IMR-90 (cell line): ENCODE measurements at regions not wholly inside any gene's neighbourhood (a gene's known extent, or its start where the extent isn't known, plus 50 kb on each side); places are given as distances from the start of the nearest gene placed in this dataset.
A peak's percentile ranks its signal among the peaks of the same experiment; 100 is the strongest.

Experiments
- ATAC-seq: fragments of 200-7000 bp; cut with Tn5 transposase; 2 replicates; pipeline ENCODE4 v1.9.1; 2020; ENCODE audit warnings: low read depth, mild to moderate bottlenecking, moderate library complexity
- BruUV-seq: library from RNA; stranded (reverse); fragments of 400-500 nt; replicated peaks from 2 replicates; lab custom pipeline; 2021; lab: Mats Ljungman, UMichigan
- CTCF ChIA-PET: fragments of 300-600 bp; formaldehyde crosslinking; extraction: SDS; loops from one replicate; lab custom pipeline; 2021; ENCODE audit warnings: antibody characterized with exemption; lab: Yijun Ruan, JAX
- POLR2A ChIA-PET: fragments of 300-600 bp; sonication (Branson Sonifier 250); formaldehyde crosslinking; loops from one replicate; lab custom pipeline; 2022; ENCODE audit warnings: antibody characterized with exemption; ENCODE audit not compliant: unreplicated experiment; lab: Charles Lee
- DNase-seq: peaks from one replicate; pipeline ENCODE4 v3.0.0; 2013
- H2AFZ ChIP-seq: replicated peaks from 2 replicates; pipeline ENCODE3; 2013; ENCODE audit warnings: low read length, mild to moderate bottlenecking; ENCODE audit not compliant: poor library complexity
- H2AK5ac ChIP-seq: 2 replicates; pipeline ENCODE4 v1.6.1; 2013; ENCODE audit warnings: low read depth, low read length, inconsistent platforms
- H2AK9ac ChIP-seq: replicated peaks from 2 replicates; pipeline ENCODE3; 2013; ENCODE audit warnings: mild to moderate bottlenecking, low read depth, low read length, moderate library complexity; ENCODE audit not compliant: poor library complexity
- H2BK120ac ChIP-seq: 2 replicates; pipeline ENCODE4 v1.6.1; 2013; ENCODE audit warnings: low read depth, low read length, inconsistent platforms
- H2BK15ac ChIP-seq: 3 replicates; pipeline ENCODE4 v1.6.1; 2013; ENCODE audit warnings: low read depth, low read length, inconsistent platforms
- H2BK20ac ChIP-seq: 2 replicates; pipeline ENCODE4 v1.6.1; 2013; ENCODE audit warnings: low read depth, mild to moderate bottlenecking, inconsistent platforms, low read length, moderate library complexity
- H2BK5ac ChIP-seq: 2 replicates; pipeline ENCODE4 v1.6.1; 2013; ENCODE audit warnings: mild to moderate bottlenecking, low read depth, low read length, inconsistent platforms; ENCODE audit not compliant: poor library complexity, severe bottlenecking
- H3K14ac ChIP-seq: replicated peaks from 2 replicates; pipeline ENCODE4 v1.6.1; 2013; ENCODE audit warnings: low read depth, low read length, inconsistent platforms
- H3K18ac ChIP-seq: 2 replicates; pipeline ENCODE4 v1.6.1; 2013; ENCODE audit warnings: low read depth, low read length, control low read depth
- H3K23ac ChIP-seq: 2 replicates; pipeline ENCODE4 v1.6.1; 2013; ENCODE audit warnings: low read depth, low read length, inconsistent platforms
- H3K27ac ChIP-seq: 2 replicates; pipeline ENCODE4 v1.5.1; 2013; ENCODE audit warnings: mild to moderate bottlenecking, control low read depth, low read length; ENCODE audit not compliant: insufficient read depth
- H3K27me3 ChIP-seq: 2 replicates; pipeline ENCODE4 v1.6.1; 2013; ENCODE audit warnings: low read length; ENCODE audit not compliant: control insufficient read depth, insufficient read depth
- H3K36me3 ChIP-seq: 2 replicates; pipeline ENCODE4 v1.6.1; 2013; ENCODE audit warnings: low read length, mixed read lengths; ENCODE audit not compliant: control insufficient read depth, insufficient read depth
- H3K4ac ChIP-seq: 2 replicates; pipeline ENCODE4 v1.6.1; 2013; ENCODE audit warnings: low read depth, low read length, inconsistent platforms
- H3K4me1 ChIP-seq: 2 replicates; pipeline ENCODE4 v1.6.1; 2013; ENCODE audit warnings: low read length, mixed read lengths; ENCODE audit not compliant: control insufficient read depth, insufficient read depth
- H3K4me2 ChIP-seq: 2 replicates; pipeline ENCODE4 v1.6.1; 2013; ENCODE audit warnings: low read depth, mild to moderate bottlenecking, control low read depth, low read length, moderate library complexity
- H3K4me3 ChIP-seq: 2 replicates; pipeline ENCODE4 v1.5.1; 2013; ENCODE audit warnings: low read depth, mild to moderate bottlenecking, control low read depth, low read length, moderate library complexity; ENCODE audit not compliant: insufficient read depth
- H3K56ac ChIP-seq: 2 replicates; pipeline ENCODE4 v1.6.1; 2013; ENCODE audit warnings: low read length, inconsistent platforms; ENCODE audit not compliant: insufficient read depth; ENCODE audit errors: extremely low read depth
- H3K79me1 ChIP-seq, 2 experiments: 2 replicates each; pipeline ENCODE4 v1.6.1; 2013; ENCODE audit warnings: low read length in 2 of 2, inconsistent platforms in 1 of 2, low read depth in 1 of 2
- H3K9ac ChIP-seq: 2 replicates; pipeline ENCODE4 v1.6.1; 2013; ENCODE audit warnings: low read depth, low read length, control low read depth
- H3K9me1 ChIP-seq: 2 replicates; pipeline ENCODE4 v1.6.1; 2013; ENCODE audit warnings: low read length, inconsistent platforms; ENCODE audit not compliant: insufficient read depth
- H3K9me3 ChIP-seq: 2 replicates; pipeline ENCODE4 v1.6.1; 2013; ENCODE audit warnings: low read length; ENCODE audit not compliant: control insufficient read depth, insufficient read depth
- H4K20me1 ChIP-seq: 2 replicates; pipeline ENCODE4 v1.6.1; 2013; ENCODE audit warnings: low read length, inconsistent platforms; ENCODE audit not compliant: insufficient read depth
- H4K5ac ChIP-seq: 2 replicates; pipeline ENCODE4 v1.6.1; 2013; ENCODE audit warnings: mild to moderate bottlenecking, low read depth, low read length, control low read depth
- H4K8ac ChIP-seq, 2 experiments: 2 replicates each; pipeline ENCODE4 v1.6.1; 2013; ENCODE audit warnings: low read depth in 2 of 2, low read length in 2 of 2, control low read depth in 1 of 2, inconsistent platforms in 1 of 2
- H4K91ac ChIP-seq: 2 replicates; pipeline ENCODE4 v1.6.1; 2013; ENCODE audit warnings: low read depth, low read length, inconsistent platforms; ENCODE audit not compliant: insufficient read depth
- BHLHE40 ChIP-seq: fragments of 150-350 bp; IDR thresholded peaks from 2 replicates; pipeline ENCODE4 v1.6.1; 2016; ENCODE audit warnings: mild to moderate bottlenecking, low read depth, low read length
- CEBPB ChIP-seq: IDR thresholded peaks from 2 replicates; pipeline ENCODE4 v1.6.1; 2012; ENCODE audit warnings: low read depth, low read length, improper control_type of control experiment
- CHD1 ChIP-seq: IDR thresholded peaks from 2 replicates; pipeline ENCODE4 v1.6.1; 2012; ENCODE audit warnings: low read depth, low read length, improper control_type of control experiment
- CTCF ChIP-seq: conservative IDR thresholded peaks from 2 replicates; pipeline ENCODE4 v1.5.1; 2012; ENCODE audit warnings: mild to moderate bottlenecking, low read depth, low read length, improper control_type of control experiment
- FOS ChIP-seq: fragments of 150-350 bp; IDR thresholded peaks from 2 replicates; pipeline ENCODE4 v1.6.1; 2016; ENCODE audit warnings: low read depth, low read length
- MAFK ChIP-seq: IDR thresholded peaks from 2 replicates; pipeline ENCODE4 v1.6.1; 2012; ENCODE audit warnings: low read depth, low read length, improper control_type of control experiment
- MAZ ChIP-seq: IDR thresholded peaks from 2 replicates; pipeline ENCODE4 v1.6.1; 2012; ENCODE audit warnings: low read depth, mild to moderate bottlenecking, low read length, improper control_type of control experiment, moderate library complexity, borderline replicate concordance
- MXI1 ChIP-seq: IDR thresholded peaks from 2 replicates; pipeline ENCODE4 v1.6.1; 2012; ENCODE audit warnings: low read depth, mild to moderate bottlenecking, low read length, moderate library complexity, borderline replicate concordance
- NFE2L2 ChIP-seq: fragments of 150-350 bp; IDR thresholded peaks from 2 replicates; pipeline ENCODE4 v1.6.1; 2016; ENCODE audit warnings: low read depth, mild to moderate bottlenecking, low read length
- POLR2A ChIP-seq: IDR thresholded peaks from 2 replicates; pipeline ENCODE4 v1.6.1; 2012; ENCODE audit warnings: mild to moderate bottlenecking, low read depth, low read length
- RAD21 ChIP-seq: IDR thresholded peaks from 2 replicates; pipeline ENCODE4 v1.6.1; 2012; ENCODE audit warnings: low read length, improper control_type of control experiment
- RCOR1 ChIP-seq: IDR thresholded peaks from 2 replicates; pipeline ENCODE4 v1.6.1; 2012; ENCODE audit warnings: mild to moderate bottlenecking, low read length, improper control_type of control experiment; ENCODE audit not compliant: insufficient replicate concordance
- RFX5 ChIP-seq: IDR thresholded peaks from 2 replicates; pipeline ENCODE4 v1.8.0; 2012; ENCODE audit warnings: low read depth, mild to moderate bottlenecking, low read length, moderate library complexity
- SMC3 ChIP-seq: fragments of 150-350 bp; IDR thresholded peaks from 2 replicates; pipeline ENCODE4 v1.6.1; 2016; ENCODE audit warnings: low read depth, mild to moderate bottlenecking, antibody characterized with exemption, low read length, moderate library complexity
- WGBS, 2 experiments: methylation state at CpG; one replicate each; pipeline versions ENCODE4 v1.1.5 to v1.1.7; 2013; ENCODE audit warnings: missing lambda C conversion rate in 2 of 2; ENCODE audit not compliant: insufficient read length in 1 of 2; ENCODE audit errors: extremely low coverage in 2 of 2; 5-methylcytosine and 5-hydroxymethylcytosine counted together
- dilution Hi-C: fragments of 300-500 bp; cut with HindIII; formaldehyde crosslinking; loops from one replicate; pipeline ENCODE4 v1.14.3; 2018; ENCODE audit warnings: low sequenced_read_pairs; ENCODE audit not compliant: unreplicated experiment
- in situ Hi-C: fragments of 300-500 bp; cut with MboI; formaldehyde crosslinking; loops from 3 replicates; pipeline ENCODE4 v1.14.3; 2019; ENCODE audit warnings: low sequenced_read_pairs, inconsistent platforms, mixed read lengths
- intact Hi-C: fragments of 100-400 bp; cut with micrococcal nuclease; formaldehyde crosslinking; loops from 2 replicates; pipeline ENCODE4 v1.10.0; 2022
- TF ChIP-seq, protein P1 (sequence below): fragments of 150-350 bp; IDR thresholded peaks from 2 replicates; pipeline ENCODE4 v1.6.1; 2016; ENCODE audit warnings: low read depth, mild to moderate bottlenecking, low read length, moderate library complexity, borderline replicate concordance
- TF ChIP-seq, protein P2 (sequence below): fragments of 150-350 bp; IDR thresholded peaks from 2 replicates; pipeline ENCODE4 v1.6.1; 2017; ENCODE audit warnings: mild to moderate bottlenecking, antibody characterized with exemption, low read length, low read depth

DNA sequence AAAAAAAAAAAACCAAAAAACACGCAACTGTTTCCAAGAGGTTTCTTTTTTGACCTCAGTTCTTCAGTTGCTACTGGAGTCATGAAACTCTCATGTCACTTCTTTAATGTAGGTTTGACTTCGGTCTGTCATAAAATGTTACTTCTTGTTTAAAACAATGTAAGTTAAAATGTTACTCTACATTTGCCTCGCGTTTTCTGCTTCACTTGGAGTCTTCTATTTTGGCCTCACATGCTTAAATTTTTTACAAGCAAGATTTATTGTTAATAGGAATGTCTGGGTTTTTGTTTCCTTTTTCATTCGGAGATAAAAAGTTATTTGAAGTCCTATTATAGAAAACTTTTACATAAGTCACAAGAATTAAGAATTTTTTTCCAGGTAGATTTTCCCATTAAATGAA lies 880.2 kb downstream of the LTN1 start:
- CTCF ChIA-PET = no interaction called here
- peak overlapping the region; percentile 59; the same call in 1 of the 3 replicates for H2BK15ac ChIP-seq
- peak overlapping the region in 1 of 2 experiments; percentile 21; a peak in 2 of 4 replicates for H4K8ac ChIP-seq
- DNase-seq (no peak), ATAC-seq (no peak)
- H3K14ac ChIP-seq = no peak overlapping the region
- H3K9ac ChIP-seq = no peak overlapping the region
- H2BK5ac ChIP-seq = no peak overlapping the region
- peak overlapping the region; percentile 82 for H3K18ac ChIP-seq
- H3K79me1 ChIP-seq = no peaks in the 10 kb centered on the region
- no peaks in the 10 kb centered on the region for H3K36me3 ChIP-seq
- H3K4me3 ChIP-seq = no peak overlapping the region
- POLR2A ChIA-PET = no interaction called here
- in situ Hi-C loops (no loop called here), intact Hi-C loops (loop anchor here (5.0 to 10.0 kb wide), 2 partner anchors 48 to 225 kb away; no protein-coding TSS in a partner anchor), dilution Hi-C loops (no loop called here)
- peak overlapping the region; percentile 35; the same call in 1 of the 2 replicates for H3K4ac ChIP-seq
- WGBS, 2 experiments = no CpG with 5 or more reads among the region's 5 CpGs
- H4K5ac ChIP-seq = peak overlapping the region; percentile 20; the same call in 1 of the 2 replicates
- H3K9me3 ChIP-seq = peaks cover 2% of the 10 kb centered on the region; the same call in 1 of the 2 replicates
- no peak overlapping the region for H3K23ac ChIP-seq
- H3K9me1 ChIP-seq = peaks cover 4% of the 10 kb centered on the region; the same call in 1 of the 2 replicates
- peaks cover 4% of the 10 kb centered on the region; the same call in 1 of the 2 replicates for H3K4me1 ChIP-seq
- H4K91ac ChIP-seq = no peak overlapping the region; the same call in 1 of the 2 replicates
- no peak overlapping the region for H3K4me2 ChIP-seq
- H3K56ac ChIP-seq = no peak overlapping the region
- H4K20me1 ChIP-seq = no peaks in the 10 kb centered on the region
- H2AFZ ChIP-seq = no peak overlapping the region
- no peak overlapping the region for H2BK20ac ChIP-seq
- H2AK9ac ChIP-seq = no peak overlapping the region
- H2AK5ac ChIP-seq = no peak overlapping the region
- TF ChIP-seq, protein P1, sequence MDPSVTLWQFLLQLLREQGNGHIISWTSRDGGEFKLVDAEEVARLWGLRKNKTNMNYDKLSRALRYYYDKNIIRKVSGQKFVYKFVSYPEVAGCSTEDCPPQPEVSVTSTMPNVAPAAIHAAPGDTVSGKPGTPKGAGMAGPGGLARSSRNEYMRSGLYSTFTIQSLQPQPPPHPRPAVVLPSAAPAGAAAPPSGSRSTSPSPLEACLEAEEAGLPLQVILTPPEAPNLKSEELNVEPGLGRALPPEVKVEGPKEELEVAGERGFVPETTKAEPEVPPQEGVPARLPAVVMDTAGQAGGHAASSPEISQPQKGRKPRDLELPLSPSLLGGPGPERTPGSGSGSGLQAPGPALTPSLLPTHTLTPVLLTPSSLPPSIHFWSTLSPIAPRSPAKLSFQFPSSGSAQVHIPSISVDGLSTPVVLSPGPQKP = no peak
- TF ChIP-seq BHLHE40 (no peak), CTCF (no peak), RCOR1 (no peak), POLR2A (no peak), MAFK (no peak), FOS (no peak), NFE2L2 (no peak), RFX5 (no peak), SMC3 (no peak), RAD21 (no peak), CEBPB (no peak), MXI1 (no peak), CHD1 (no peak), MAZ (no peak)
- TF ChIP-seq, protein P2, sequence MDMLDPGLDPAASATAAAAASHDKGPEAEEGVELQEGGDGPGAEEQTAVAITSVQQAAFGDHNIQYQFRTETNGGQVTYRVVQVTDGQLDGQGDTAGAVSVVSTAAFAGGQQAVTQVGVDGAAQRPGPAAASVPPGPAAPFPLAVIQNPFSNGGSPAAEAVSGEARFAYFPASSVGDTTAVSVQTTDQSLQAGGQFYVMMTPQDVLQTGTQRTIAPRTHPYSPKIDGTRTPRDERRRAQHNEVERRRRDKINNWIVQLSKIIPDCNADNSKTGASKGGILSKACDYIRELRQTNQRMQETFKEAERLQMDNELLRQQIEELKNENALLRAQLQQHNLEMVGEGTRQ = no peak
- H3K27ac ChIP-seq = peak overlapping the region; percentile 100; the same call in 1 of the 2 replicates
- peak overlapping the region; percentile 13; the same call in 1 of the 2 replicates for H2BK120ac ChIP-seq
- H3K27me3 ChIP-seq = no peaks in the 10 kb centered on the region
- no TSS peak for BruUV-seq
